ENCODE measurements at regions not wholly inside any gene's neighbourhood (a gene's known extent, or its start where the extent isn't known, plus 50 kb on each side); places are given as distances from the start of the nearest gene placed in this dataset.

DNA sequence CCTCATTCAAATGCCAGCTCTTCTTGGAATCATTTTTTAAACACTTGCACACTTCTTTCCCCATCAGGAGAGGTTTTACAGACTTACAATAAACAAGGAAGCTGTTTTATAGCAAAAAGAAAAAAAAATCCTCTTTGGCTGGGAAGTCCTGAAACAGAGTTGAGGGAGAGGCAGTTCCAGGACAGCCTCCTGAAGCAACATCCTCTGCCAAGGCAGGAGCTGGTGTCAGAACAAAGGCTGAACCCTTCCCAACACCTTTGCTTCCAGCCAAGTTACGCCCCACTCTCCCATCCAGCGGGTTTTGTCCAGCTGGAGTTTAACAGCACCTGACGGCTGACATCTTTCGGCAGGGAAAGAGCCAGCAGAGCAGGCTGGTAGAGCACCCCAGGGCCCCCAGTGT lies 287.8 kb downstream of the RRAGC start:
- DNase-seq (ENCODE audit: low spot score), result no peak

DNA sequence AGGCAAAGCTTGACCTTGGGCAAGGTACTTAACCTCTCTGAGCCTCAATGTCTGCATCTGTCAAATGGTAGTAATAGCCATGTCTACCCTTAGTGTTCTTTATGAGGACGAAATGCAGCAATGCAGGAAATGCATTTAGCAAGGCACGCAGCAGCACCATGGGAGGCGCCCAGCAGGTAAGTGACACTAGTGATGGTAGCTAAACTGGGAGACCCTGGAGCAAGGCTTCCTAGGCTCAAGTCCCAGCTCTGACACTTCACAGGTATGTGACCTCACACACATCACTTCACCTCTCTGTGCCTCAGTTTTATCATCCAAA lies 289.0 kb downstream of the RRAGC start:
- DNase-seq (ENCODE audit: low spot score), result no peak

DNA sequence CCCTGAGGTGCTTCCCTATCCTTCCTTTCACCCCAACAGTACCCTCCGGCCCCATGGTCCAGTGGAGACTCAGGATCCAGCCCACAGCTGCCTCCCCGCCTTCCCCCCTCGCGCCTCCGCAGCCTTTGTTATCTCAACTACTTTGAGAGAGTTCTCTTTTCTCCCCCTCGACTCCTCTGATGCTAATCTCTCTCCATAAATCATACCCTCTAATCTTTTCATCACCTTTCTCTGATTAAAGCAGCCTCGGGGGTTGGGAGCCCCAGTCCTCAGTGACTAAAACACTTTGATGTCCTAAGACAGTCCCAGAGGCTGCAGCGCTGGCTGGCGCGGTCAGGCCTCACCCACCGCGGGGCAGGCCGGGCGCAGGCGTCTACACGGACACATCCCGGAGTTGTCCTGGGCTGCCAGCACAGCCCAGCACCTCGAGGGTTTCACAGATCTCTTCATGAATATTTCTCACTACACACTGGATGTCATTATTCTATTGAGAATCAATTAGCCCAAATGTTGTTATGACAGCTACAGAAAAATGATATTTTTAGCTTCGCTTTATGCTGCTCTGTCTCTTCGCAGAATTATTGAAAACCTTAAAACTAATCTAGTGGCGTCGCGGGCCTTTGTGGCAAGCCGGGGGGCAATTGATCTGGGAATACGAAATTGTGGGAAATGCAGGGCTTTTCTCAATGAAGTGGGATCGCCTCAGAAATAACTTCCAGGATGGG lies 289.5 kb downstream of the RRAGC start:
- no peak for DNase-seq (ENCODE audit: low spot score)

DNA sequence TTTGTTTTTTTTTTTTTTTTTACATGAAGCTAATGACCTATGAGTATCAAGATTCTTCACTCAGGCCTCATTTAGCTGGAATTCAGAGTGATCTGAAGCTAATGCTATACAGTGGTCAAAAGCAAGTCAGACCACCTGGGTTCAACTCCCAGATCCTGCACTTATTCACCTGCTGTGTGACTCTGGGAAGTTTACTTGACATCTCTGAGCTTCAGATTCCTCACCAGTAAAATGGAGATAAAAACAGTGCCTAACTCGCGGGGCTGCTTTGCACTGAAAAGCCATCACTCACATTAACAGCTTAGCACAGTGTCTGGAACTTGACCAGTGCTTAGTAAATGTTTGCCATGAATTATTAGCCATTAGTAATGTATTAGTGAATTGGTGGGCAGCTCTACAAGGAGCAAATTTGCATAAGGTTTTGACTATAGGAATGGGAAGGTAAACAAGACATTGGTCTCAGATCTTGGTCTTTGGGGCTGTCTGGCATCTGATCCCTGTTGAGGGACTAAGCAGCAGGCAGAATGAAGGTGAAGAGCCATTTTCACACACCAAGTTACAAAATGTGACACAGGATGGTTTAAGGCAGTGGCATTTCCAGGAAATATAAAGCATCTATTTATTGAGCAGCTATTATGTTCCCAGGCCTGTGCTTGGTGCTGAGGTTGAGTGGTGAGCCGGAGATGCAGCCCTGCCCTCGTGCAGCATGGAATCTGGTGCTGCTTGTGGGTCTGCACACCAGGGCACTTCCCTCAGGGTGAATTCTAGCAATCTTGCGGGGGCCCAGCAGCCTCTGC lies 291.3 kb downstream of the RRAGC start:
- DNase-seq (ENCODE audit: low spot score), result no peak

DNA sequence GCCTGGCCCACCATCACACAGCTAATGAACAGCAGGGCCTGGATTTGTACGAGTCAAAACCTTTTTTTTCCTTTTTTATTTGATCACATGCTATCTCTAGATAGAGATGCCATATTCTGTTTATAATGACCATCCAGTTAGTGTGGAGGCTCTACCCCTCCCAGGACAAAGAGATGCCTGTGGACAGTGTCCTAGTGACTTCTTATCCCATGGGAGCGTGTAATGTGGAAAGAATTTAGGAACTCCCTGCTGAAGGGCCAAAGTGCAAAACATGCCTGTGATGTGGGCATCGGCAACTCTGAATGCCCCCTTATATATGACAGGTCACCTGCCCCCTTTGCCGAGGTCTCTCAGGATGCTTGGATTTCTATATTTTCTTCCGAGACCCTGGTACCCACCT lies 292.2 kb downstream of the RRAGC start:
- DNase-seq (ENCODE audit: low spot score), result no peak

DNA sequence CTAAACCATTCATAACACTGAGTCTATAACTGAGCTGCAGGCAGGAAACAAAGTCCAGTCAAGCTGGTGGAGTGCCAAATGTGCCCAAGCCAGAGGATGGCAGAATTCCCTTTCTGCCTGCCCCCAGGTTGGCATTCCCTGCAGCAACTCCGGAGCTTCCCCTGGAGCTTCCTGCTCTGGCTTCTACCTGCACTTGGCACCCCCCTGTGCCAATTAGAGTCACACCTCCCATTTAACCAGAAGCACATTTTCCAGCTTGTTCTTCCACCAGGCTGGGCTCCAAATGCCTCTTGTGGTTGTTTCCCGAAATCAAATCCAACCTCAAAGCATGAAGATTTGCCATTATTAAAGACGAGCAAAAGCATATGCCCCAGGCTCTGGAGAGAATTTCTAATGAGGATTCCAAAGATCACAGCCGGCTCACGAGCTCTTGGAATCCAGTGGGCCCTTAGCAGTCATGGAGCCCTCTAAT lies 294.5 kb downstream of the RRAGC start:
- no peak for DNase-seq (ENCODE audit: low spot score)

DNA sequence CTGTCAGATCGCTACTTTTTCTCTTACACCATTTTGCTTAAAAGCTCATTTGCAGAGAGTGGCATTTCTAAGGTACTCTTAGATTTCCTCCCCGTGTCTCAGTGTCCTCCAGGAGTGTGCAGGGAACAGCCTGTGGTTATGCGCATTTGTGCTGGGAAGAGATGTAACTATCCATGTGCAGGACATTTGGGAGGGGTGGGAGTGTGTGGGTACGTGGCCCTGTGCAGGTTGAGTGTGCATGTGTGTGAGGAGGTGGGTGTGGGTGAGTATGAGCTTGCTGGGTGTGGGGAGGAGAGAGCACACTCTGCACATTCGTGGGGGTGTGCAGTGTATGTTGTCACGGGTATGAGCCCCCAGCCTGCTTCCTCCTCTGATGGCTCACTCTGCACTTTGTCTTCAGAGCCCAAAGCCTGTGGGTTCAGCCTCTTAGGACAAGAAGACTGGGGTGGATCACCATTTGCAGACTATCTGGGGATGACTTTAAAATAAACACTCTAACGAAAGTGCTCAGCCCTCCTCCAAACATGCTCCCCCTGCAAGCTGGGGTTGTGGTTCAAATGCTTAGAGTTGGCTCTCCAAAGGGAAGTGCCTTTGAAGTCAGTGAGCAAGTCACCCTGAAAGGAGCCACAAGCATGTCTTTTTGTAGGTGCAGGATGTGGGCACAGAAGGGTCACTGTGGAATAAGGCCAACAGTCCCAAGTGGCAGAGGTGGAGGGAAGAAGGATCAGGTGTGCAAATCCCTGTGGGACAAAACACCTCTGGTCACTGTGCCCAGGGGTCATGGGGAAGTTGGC lies 295.4 kb downstream of the RRAGC start:
- DNase-seq (ENCODE audit: low spot score), result no peak

DNA sequence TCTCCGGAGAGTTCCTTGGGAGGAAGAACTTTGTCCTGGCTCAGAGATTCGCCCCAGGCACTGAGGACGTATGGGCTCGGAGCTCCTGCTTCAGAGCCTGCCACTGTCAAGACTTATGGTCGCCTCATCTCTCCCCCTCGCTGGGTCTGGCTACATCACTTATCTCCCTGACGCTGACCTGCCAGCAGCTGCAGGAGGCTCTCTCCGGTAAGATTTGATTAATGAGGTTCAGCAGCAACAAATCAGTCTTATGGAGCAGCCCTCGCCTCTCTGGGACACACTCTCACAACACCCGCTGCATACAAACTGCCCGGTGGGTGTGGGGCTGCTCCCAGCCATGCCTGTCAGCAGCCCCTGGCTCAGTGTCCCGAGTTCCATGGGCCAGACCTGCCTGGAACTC lies 297.8 kb downstream of the RRAGC start:
- DNase-seq (ENCODE audit: low spot score), result no peak

DNA sequence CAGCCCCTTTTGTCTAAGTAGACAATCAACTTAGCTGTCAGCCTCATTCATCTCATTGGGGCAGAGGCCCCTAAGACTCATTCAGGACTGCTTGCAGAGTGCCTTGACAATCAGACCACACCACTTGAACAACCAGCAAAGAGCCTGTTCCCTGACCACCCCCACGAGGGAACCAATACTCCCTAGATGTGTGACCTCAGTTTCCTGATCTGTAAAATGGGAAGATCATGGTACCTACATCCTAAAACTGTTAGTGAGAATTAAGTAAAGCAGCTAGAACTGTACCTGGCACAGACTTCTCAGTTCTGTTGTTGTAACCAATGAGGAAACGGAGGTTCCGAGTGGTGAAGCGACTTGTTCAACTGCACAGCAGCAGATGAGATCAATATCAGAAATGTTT lies 298.5 kb downstream of the RRAGC start:
- DNase-seq (ENCODE audit: low spot score), result no peak

DNA sequence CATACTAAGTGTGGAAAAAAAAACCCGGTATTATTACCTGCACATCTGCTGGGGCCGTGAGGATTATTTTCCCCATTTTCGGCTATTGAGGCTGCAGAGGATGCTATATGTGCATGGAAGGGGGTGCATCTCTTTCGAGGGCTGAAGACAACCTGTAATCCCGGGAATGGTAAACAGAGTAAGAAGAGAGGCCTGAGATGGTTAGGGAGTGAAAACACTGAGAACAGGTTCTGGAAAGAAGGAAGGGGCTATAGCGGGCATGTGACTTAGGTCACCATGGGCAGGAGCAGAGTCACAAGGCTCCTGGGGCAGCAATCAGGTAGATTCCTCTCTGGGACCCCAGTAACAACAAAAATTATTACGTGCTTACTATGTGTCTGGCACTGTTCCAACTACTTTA lies 299.1 kb downstream of the RRAGC start:
- DNase-seq (ENCODE audit: low spot score), result no peak

DNA sequence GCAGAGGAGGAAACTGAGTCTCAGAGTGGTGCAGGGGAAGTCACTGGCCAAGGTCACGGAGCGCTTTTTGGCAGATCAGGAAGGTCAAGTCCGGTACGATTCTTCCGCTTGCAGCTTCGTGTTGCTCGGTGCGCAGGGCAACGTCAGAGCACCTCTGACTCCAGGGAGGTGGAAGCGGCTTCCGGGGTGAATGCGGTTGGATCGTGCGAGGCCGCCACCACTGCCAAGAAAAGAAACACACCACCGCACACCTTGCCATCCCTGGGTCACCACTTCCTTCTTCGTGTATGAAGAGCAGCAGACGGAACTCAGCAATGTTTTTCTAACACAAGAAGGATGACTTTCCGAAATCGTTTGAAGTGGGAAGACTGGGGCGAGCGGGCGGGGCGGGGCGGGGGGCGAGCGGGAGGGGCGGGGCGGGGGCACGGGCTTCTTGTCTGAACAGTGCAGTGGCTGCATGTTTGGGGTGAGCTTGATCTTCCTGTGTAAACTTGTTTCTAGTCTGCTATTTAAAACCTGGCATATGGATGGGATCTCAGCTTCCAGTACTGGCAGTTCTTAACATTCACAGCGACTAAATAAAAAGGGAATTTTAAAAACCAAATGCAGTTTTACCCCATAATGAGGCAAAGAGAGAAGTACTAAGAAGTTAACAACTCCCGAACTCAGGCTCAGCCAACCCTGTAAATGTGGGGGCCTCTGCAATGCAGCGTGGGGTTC lies 300.0 kb downstream of the RRAGC start:
- DNase-seq (ENCODE audit: low spot score), result no peak

DNA sequence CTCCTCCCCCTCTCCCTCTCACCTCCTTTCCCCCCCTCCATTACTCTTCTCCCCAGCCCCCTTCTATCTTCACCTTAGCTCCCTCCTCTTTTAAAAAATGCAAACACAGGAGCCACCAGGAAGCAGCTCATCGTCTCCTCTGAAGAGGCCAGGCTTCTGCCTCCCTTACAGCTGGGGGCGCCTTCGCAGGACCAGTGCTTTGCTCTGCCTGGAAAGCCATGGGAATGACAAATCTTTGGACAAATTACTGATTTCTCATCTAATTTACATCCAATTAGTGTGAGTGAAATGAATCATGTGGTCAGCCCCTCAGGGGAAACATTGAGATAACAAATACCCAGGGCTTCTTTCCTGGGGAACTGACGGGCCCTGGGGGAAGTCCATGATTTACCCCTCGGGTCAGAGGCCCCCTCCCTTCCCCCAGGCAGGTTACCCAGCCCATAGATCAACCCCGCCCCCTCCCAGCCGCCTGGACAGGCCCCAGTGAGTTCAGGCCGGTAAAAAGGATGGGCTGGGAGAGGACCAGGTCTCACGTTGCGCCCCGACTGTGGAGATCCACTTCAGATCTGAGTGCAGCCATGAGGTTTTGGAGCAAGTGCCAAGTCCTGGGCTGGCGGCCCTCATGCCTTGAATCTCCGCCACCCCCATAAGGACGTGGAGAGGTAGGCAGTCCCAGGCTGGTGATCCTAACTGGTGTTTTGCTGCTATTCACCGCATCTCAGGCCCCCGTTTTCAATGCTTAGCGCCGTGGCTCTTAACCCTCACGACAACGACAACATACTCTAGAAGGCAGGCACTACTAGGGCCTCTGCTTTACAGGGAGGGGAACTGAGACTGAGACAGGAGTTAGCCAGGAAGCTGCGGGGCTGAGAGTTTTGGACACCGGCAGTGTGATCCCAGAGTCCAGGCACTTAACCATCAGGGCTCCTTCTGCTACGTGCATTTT lies 300.8 kb downstream of the RRAGC start:
- no peak for DNase-seq (ENCODE audit: low spot score)

DNA sequence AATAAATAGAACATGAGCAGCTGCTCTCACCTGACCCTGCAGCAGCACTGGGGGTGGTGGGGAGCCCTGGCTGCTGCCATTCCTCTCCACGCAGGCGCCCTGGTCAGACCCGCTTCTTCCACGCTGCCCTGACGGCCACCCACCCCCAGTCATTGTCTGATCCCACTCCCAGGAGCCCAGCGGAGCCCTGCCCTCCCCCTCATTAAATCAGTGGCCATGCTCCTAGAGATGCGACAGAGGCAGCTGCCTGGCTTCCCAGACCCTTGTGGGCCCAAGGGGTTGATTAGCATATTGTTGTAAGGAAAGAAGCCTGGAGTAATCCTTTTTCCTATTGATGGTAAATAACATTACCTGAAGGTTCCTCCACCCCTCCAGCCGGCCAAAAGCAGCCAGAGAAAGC lies 301.5 kb downstream of the RRAGC start:
- no peak for DNase-seq (ENCODE audit: low spot score)

DNA sequence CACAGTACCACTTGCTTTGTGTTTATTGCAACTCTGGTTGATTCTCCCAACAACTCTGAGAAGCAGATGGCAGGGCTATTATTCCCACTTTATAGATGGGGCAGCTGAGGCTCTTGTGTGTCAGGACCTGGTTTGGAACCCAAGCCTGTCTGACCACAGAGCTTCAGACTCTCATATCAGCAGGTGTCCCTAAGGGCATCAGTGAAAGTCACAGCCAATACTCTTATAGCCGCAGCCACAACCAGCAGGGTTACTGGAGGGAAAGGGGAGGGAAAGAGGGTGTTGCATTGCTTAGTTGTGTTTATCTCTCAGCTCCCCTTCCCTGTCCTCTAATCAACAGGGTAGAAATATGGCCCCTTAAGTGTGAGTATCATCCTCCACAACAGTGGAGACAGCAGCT lies 304.0 kb downstream of the RRAGC start:
- DNase-seq (ENCODE audit: low spot score), result no peak

DNA sequence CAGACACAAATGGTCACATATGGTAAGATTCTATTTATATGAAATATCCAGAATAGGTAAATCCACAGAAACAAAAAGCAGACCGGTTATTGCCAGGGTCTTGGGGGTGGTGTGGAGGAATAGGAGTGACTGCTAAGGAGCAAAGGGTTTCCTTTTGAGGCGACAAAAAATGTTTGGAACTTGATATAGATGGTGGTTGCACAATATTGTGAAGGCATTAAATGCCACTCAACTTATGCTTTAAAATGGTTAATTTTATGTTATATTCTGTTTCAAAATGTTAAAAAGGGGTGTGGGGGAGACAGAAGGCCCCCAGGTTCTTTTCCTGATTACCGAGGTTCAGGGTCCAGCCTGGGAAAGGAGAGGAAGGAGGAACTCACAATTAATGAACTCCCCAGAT lies 304.4 kb downstream of the RRAGC start:
- DNase-seq (ENCODE audit: low spot score), result no peak

DNA sequence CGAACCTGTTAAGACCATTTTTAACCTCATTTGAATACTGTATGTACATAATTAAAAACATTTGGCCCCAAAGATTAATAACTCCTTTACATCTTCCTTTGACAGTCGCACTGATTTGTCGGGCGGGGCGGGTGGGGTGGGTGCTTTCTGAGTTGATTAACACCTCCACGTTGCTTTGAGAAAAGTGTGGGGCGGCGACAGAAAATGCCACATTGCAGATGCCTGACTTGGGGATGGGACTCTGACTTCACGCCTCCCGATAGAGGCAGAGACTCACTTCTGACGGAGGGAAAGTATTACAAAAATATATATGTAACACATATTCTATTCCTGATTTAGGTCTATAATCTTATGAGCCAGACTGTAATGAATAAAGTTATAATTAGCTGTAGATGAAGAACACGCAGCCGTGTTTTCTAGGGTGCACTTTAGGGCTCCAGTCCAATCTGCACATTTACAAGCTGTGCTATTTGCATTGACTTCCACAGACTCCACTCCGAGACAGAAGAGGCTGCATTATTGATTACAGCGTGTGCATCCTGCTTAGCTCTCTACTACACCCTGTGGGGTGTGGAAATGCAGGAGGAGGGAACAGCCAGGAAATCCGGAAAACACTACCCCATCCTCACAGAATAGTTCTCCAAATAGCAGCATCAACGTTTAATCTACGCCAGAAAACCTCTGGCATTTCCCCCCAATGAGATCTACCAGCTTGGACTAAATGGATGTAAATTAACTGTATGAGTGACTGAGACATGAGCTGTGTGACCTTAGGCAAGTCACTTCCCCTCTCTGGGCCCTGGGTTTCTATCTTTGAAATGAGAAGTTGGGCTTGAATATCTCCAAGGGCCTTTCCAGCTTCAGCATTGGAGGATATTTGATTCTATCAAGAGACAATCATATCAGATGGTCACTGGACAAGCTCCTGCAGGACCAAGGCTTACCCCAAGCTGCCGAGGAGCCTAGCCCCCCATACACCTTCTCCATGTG lies 308.0 kb downstream of the RRAGC start:
- no peak for DNase-seq (ENCODE audit: low spot score)

DNA sequence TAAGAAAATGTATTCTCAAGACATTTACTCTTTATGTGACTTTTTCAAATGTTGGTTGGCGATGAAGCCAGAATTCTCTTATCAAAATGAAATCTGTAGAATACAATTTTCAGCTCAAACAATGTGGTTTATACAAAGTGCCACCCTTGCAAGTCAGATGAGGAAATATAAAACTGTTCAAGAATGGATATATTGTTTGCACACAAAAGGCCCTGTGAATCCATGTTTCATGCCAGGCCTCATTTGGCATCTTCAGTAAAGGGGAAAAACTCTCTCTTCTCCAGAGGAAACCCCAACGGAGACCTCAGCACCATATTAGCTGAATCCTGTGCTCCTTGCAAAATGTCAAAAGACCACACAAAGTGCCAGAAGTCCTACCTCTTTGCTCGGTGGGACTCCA lies 310.4 kb downstream of the RRAGC start:
- DNase-seq (ENCODE audit: low spot score), result no peak

DNA sequence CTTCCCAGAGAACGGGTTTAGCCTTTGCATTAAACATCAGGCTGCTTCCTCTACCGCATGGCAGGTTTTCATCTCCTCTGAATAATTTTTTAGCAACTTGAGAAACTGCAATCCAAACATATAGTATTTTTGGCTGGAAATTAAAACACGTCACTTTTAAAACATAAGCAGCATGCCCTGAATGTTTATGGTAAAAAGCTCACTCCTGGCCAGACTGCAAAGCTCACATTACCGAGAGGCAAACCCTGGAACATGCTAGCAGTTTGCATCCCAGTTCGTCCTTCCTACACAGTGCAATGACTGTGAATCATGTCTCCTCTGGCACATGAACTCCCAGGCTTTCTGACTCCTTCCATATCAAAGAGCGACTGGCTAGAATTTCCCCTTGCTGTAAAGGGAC lies 312.3 kb downstream of the RRAGC start:
- no peak for DNase-seq (ENCODE audit: low spot score)

DNA sequence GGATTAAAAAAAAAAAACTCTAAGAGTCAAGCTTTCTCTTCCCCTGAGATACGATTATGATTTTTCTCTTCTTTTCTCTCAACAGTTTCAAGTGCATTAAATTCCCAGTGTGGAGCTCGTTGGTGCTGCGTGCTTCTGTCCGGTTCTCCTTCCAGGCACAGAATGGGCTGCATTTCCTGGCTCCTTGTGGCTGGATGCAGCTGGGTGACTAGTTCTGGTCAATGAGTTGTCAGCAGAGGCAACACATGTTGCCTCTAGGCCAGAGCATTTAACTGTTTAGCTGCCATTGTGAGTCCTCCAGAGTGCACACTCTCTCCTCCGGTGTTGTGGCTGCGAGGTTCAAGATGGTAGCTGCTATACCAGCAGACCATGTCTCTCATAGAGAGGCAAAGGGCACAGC lies 312.9 kb downstream of the RRAGC start:
- no peak for DNase-seq (ENCODE audit: low spot score)

DNA sequence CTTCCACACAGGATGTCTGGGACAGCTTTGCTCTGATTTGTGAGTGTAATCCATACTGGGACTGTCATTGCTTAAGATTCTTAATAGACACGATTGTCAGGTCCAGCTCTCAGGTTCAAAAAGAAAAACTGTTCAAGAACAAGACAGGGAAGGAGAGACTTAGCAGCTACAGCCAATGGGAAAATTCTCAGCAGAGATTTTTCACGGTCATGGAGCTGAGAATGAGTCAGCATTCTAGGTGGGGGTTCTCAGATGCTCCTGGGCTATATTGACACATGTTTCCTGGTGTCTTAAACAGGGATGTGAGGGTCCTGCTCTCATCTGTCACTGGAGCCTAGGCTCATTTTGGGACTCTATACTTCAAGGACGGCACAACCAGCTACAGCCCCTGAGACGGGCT lies 318.3 kb downstream of the RRAGC start:
- DNase-seq (ENCODE audit: low spot score), result no peak

Measured in AG20443 (cell line).